ENCODE measurements at regions not wholly inside any gene's neighbourhood (a gene's known extent, or its start where the extent isn't known, plus 50 kb on each side); places are given as distances from the start of the nearest gene placed in this dataset.
"Not testable (repeated sequence)": the region's sequence is repeated elsewhere in the genome, so short reads cannot be mapped to it uniquely, and the experiment has no call there.

GRCh38 chr10:86579883-86580520 is 58.4 kb upstream of the WAPL start:
- Mint-ChIP-seq H3K4me1 (ENCODE audit: low read depth) (no peaks in the 10 kb centered on the region), H3K27ac (no peak overlapping the region), H3K27me3 (ENCODE audit: low read depth) (peaks cover 2% of the 10 kb centered on the region), H3K36me3 (ENCODE audit: low read depth) (no peaks in the 10 kb centered on the region), H3K9me3 (no peaks in the 10 kb centered on the region), H3K4me3 (no peak overlapping the region)
- no peak for DNase-seq (ENCODE audit: low spot score)

- H3K4me1 Mint-ChIP-seq (ENCODE audit: low read depth) = peaks cover 3% of the 10 kb centered on the region
- no peak overlapping the region for H3K4me3 Mint-ChIP-seq
- no peaks in the 10 kb centered on the region for H3K36me3 Mint-ChIP-seq (ENCODE audit: low read depth)
- H3K27ac Mint-ChIP-seq = no peak overlapping the region
- H3K9me3 Mint-ChIP-seq = no peaks in the 10 kb centered on the region
- peaks cover 2% of the 10 kb centered on the region for H3K27me3 Mint-ChIP-seq (ENCODE audit: low read depth)
- DNase-seq (ENCODE audit: low spot score) = no peak
These were observed 58.9 kb upstream of the WAPL start for GRCh38 chr10:86580521-86580891.

- Mint-ChIP-seq H3K36me3 (ENCODE audit: low read depth) (no peaks in the 10 kb centered on the region), H3K27ac (no peak overlapping the region), H3K4me3 (no peak overlapping the region), H3K4me1 (ENCODE audit: low read depth) (peaks cover 3% of the 10 kb centered on the region), H3K27me3 (ENCODE audit: low read depth) (peaks cover 4% of the 10 kb centered on the region), H3K9me3 (no peaks in the 10 kb centered on the region)
- no peak for DNase-seq (ENCODE audit: low spot score)
These were observed 62.4 kb upstream of the WAPL start for GRCh38 chr10:86583983-86584382.

- no peaks in the 10 kb centered on the region for H3K9me3 Mint-ChIP-seq
- no peak overlapping the region for H3K4me3 Mint-ChIP-seq
- H3K4me1 Mint-ChIP-seq (ENCODE audit: low read depth) = peaks cover 3% of the 10 kb centered on the region
- H3K36me3 Mint-ChIP-seq (ENCODE audit: low read depth) = no peaks in the 10 kb centered on the region
- peak; percentile 63 for DNase-seq (ENCODE audit: low spot score)
- H3K27ac Mint-ChIP-seq = no peak overlapping the region
- peaks cover 4% of the 10 kb centered on the region for H3K27me3 Mint-ChIP-seq (ENCODE audit: low read depth)
These were observed 63.7 kb upstream of the WAPL start for GRCh38 chr10:86585037-86585929.

GRCh38 chr10:86586516-86586915 is 64.9 kb upstream of the WAPL start:
- Mint-ChIP-seq H3K4me1 (ENCODE audit: low read depth) (peaks cover 3% of the 10 kb centered on the region), H3K4me3 (no peak overlapping the region), H3K27me3 (ENCODE audit: low read depth) (peaks cover 3% of the 10 kb centered on the region), H3K9me3 (no peaks in the 10 kb centered on the region), H3K27ac (no peak overlapping the region), H3K36me3 (ENCODE audit: low read depth) (no peaks in the 10 kb centered on the region)
- DNase-seq (ENCODE audit: low spot score) = no peak

- H3K27ac Mint-ChIP-seq; H3K9me3 Mint-ChIP-seq; DNase-seq (ENCODE audit: low spot score); H3K4me1 Mint-ChIP-seq (ENCODE audit: low read depth); H3K27me3 Mint-ChIP-seq (ENCODE audit: low read depth); H3K36me3 Mint-ChIP-seq (ENCODE audit: low read depth); H3K4me3 Mint-ChIP-seq: not testable (repeated sequence)
These were observed 65.6 kb upstream of the OPN4 start for GRCh38 chr10:86588781-86589180.

GRCh38 chr10:86591436-86591835 is 62.9 kb upstream of the OPN4 start:
- H3K4me1 Mint-ChIP-seq (ENCODE audit: low read depth) = no peaks in the 10 kb centered on the region
- H3K9me3 Mint-ChIP-seq = no peaks in the 10 kb centered on the region
- H3K4me3 Mint-ChIP-seq = no peak overlapping the region
- H3K27me3 Mint-ChIP-seq (ENCODE audit: low read depth) = peaks cover 3% of the 10 kb centered on the region
- no peak overlapping the region for H3K27ac Mint-ChIP-seq
- no peaks in the 10 kb centered on the region for H3K36me3 Mint-ChIP-seq (ENCODE audit: low read depth)
- no peak for DNase-seq (ENCODE audit: low spot score)

- no peak overlapping the region for H3K4me3 Mint-ChIP-seq
- no peak overlapping the region for H3K27ac Mint-ChIP-seq
- peaks cover 3% of the 10 kb centered on the region for H3K27me3 Mint-ChIP-seq (ENCODE audit: low read depth)
- H3K36me3 Mint-ChIP-seq (ENCODE audit: low read depth) = no peaks in the 10 kb centered on the region
- no peak for DNase-seq (ENCODE audit: low spot score)
- H3K9me3 Mint-ChIP-seq = no peaks in the 10 kb centered on the region
- H3K4me1 Mint-ChIP-seq (ENCODE audit: low read depth) = no peaks in the 10 kb centered on the region
These were observed 61.9 kb upstream of the OPN4 start for GRCh38 chr10:86592413-86592812.

- H3K4me1 Mint-ChIP-seq (ENCODE audit: low read depth) = no peaks in the 10 kb centered on the region
- H3K4me3 Mint-ChIP-seq = no peak overlapping the region
- no peaks in the 10 kb centered on the region for H3K36me3 Mint-ChIP-seq (ENCODE audit: low read depth)
- H3K27me3 Mint-ChIP-seq (ENCODE audit: low read depth) = no peaks in the 10 kb centered on the region
- DNase-seq (ENCODE audit: low spot score) = no peak
- H3K9me3 Mint-ChIP-seq = no peaks in the 10 kb centered on the region
- H3K27ac Mint-ChIP-seq = no peak overlapping the region
These were observed 59.8 kb upstream of the OPN4 start for GRCh38 chr10:86594535-86594934.

GRCh38 chr10:86595496-86595895 is 58.9 kb upstream of the OPN4 start:
- Mint-ChIP-seq H3K4me1 (ENCODE audit: low read depth) (no peaks in the 10 kb centered on the region), H3K27me3 (ENCODE audit: low read depth) (no peaks in the 10 kb centered on the region), H3K4me3 (no peak overlapping the region), H3K9me3 (no peaks in the 10 kb centered on the region), H3K27ac (no peak overlapping the region), H3K36me3 (ENCODE audit: low read depth) (no peaks in the 10 kb centered on the region)
- DNase-seq (ENCODE audit: low spot score) = no peak

GRCh38 chr10:86596266-86596665 is 58.1 kb upstream of the OPN4 start:
- peaks cover 3% of the 10 kb centered on the region for H3K27me3 Mint-ChIP-seq (ENCODE audit: low read depth)
- no peak for DNase-seq (ENCODE audit: low spot score)
- no peak overlapping the region for H3K27ac Mint-ChIP-seq
- no peaks in the 10 kb centered on the region for H3K9me3 Mint-ChIP-seq
- H3K4me1 Mint-ChIP-seq (ENCODE audit: low read depth) = no peaks in the 10 kb centered on the region
- H3K4me3 Mint-ChIP-seq = no peak overlapping the region
- H3K36me3 Mint-ChIP-seq (ENCODE audit: low read depth) = no peaks in the 10 kb centered on the region

GRCh38 chr10:86597306-86597705 is 57.0 kb upstream of the OPN4 start:
- H3K9me3 Mint-ChIP-seq = no peaks in the 10 kb centered on the region
- H3K36me3 Mint-ChIP-seq (ENCODE audit: low read depth) = no peaks in the 10 kb centered on the region
- H3K27ac Mint-ChIP-seq = no peak overlapping the region
- H3K4me3 Mint-ChIP-seq = no peak overlapping the region
- no peak for DNase-seq (ENCODE audit: low spot score)
- peaks cover 5% of the 10 kb centered on the region for H3K27me3 Mint-ChIP-seq (ENCODE audit: low read depth)
- no peaks in the 10 kb centered on the region for H3K4me1 Mint-ChIP-seq (ENCODE audit: low read depth)

- DNase-seq (ENCODE audit: low spot score) = no peak
- Mint-ChIP-seq H3K4me1 (ENCODE audit: low read depth) (no peaks in the 10 kb centered on the region), H3K9me3 (no peaks in the 10 kb centered on the region), H3K27me3 (ENCODE audit: low read depth) (peaks cover 5% of the 10 kb centered on the region), H3K27ac (no peak overlapping the region), H3K4me3 (no peak overlapping the region), H3K36me3 (ENCODE audit: low read depth) (no peaks in the 10 kb centered on the region)
These were observed 56.2 kb upstream of the OPN4 start for GRCh38 chr10:86598151-86598550.

- Mint-ChIP-seq H3K9me3 (no peaks in the 10 kb centered on the region), H3K4me1 (ENCODE audit: low read depth) (no peaks in the 10 kb centered on the region), H3K36me3 (ENCODE audit: low read depth) (no peaks in the 10 kb centered on the region), H3K27ac (no peak overlapping the region), H3K4me3 (no peak overlapping the region), H3K27me3 (ENCODE audit: low read depth) (peaks cover 5% of the 10 kb centered on the region)
- DNase-seq (ENCODE audit: low spot score) = no peak
These were observed 55.3 kb upstream of the OPN4 start for GRCh38 chr10:86599041-86599440.

Data from T-helper 2 cell treated with Interferon-gamma antibody and Interleukin-4, amounts not matched to agents 5 μg/mL and 100 μg/mL, for 36 hours (primary cell).